SK-N-SH (cell line): ENCODE measurements at regions not wholly inside any gene's neighbourhood (a gene's known extent, or its start where the extent isn't known, plus 50 kb on each side); places are given as distances from the start of the nearest gene placed in this dataset.

Experiments
- FOXJ3 ChIP-seq: sonication (generic); formaldehyde crosslinking; IDR thresholded peaks from 2 replicates; pipeline ENCODE4 v1.5.1; 2020; ENCODE audit warnings: mild to moderate bottlenecking, missing genetic modification reagents
- POLR2AphosphoS5 ChIP-seq: IDR thresholded peaks from 2 replicates; pipeline ENCODE4 v1.6.1; 2012; ENCODE audit warnings: low read depth, low read length
- TAF1 ChIP-seq: IDR thresholded peaks from 2 replicates; pipeline ENCODE4 v1.6.1; 2012; ENCODE audit warnings: low read depth, mild to moderate bottlenecking, low read length, moderate library complexity, borderline replicate concordance
- YY1 ChIP-seq: IDR thresholded peaks from 2 replicates; pipeline ENCODE4 v1.4.0; 2012; ENCODE audit warnings: low read depth, mild to moderate bottlenecking
- TF ChIP-seq, protein P1 (sequence below): fragments of 200-600 bp; sonication (generic); IDR thresholded peaks from 2 replicates; pipeline ENCODE4 v1.6.1; 2017; ENCODE audit warnings: antibody characterized with exemption, mild to moderate bottlenecking, moderate library complexity

DNA sequence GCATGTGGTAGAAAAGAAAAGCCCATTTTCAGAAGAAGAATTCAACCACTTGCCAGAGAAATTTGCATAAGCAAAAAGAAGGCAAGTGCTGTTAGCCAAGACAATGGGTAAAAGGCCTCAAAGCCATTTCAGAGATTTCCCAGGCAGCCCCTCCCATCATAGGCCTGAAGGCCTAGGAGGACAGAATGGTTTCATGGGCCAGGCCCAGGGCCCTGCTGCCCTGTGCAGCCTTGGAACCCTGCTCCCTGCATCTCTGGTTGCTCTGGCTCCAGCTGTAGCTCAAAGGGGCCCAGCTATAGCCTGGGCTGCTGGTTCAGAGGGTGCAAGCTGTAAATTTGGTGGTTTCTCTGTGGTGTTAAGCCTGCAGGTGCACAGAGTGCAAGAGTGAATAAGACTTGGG lies 212.8 kb downstream of the EFNB2 start:
- TF ChIP-seq, protein P1, sequence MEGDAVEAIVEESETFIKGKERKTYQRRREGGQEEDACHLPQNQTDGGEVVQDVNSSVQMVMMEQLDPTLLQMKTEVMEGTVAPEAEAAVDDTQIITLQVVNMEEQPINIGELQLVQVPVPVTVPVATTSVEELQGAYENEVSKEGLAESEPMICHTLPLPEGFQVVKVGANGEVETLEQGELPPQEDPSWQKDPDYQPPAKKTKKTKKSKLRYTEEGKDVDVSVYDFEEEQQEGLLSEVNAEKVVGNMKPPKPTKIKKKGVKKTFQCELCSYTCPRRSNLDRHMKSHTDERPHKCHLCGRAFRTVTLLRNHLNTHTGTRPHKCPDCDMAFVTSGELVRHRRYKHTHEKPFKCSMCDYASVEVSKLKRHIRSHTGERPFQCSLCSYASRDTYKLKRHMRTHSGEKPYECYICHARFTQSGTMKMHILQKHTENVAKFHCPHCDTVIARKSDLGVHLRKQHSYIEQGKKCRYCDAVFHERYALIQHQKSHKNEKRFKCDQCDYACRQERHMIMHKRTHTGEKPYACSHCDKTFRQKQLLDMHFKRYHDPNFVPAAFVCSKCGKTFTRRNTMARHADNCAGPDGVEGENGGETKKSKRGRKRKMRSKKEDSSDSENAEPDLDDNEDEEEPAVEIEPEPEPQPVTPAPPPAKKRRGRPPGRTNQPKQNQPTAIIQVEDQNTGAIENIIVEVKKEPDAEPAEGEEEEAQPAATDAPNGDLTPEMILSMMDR = no peak
- no peak for TF ChIP-seq POLR2AphosphoS5
- TF ChIP-seq TAF1 = no peak
- no peak for TF ChIP-seq YY1
- TF ChIP-seq FOXJ3 (CRISPR knock-in tag) = no peak
